Neural cell (in vitro differentiated cells): ENCODE measurements at regions not wholly inside any gene's neighbourhood (a gene's known extent, or its start where the extent isn't known, plus 50 kb on each side); places are given as distances from the start of the nearest gene placed in this dataset.

ENCODE experiments used
- EZH2 ChIP-seq: fragments of 200-600, 300-800 bp; shearing (Covaris generic), sonication (generic); IDR thresholded peaks from 2 replicates; pipeline ENCODE4 v1.6.1; 2014; ENCODE audit warnings: antibody characterized with exemption, low read length, borderline replicate concordance, mild to moderate bottlenecking; ENCODE audit not compliant: insufficient read depth, poor library complexity, severe bottlenecking
- MXI1 ChIP-seq: fragments of 450-650 bp; conservative IDR thresholded peaks from 2 replicates; pipeline ENCODE4 v1.6.1; 2014; ENCODE audit warnings: antibody characterized with exemption, mild to moderate bottlenecking; ENCODE audit not compliant: poor library complexity, severe bottlenecking
- POLR2AphosphoS5 ChIP-seq: IDR thresholded peaks from 2 replicates; pipeline ENCODE4 v1.6.1; 2012
- TAF1 ChIP-seq: IDR thresholded peaks from 2 replicates; pipeline ENCODE4 v1.6.1; 2012; ENCODE audit warnings: low read depth
- TF ChIP-seq, protein P1 (sequence below): fragments of 450-650 bp; IDR thresholded peaks from 2 replicates; pipeline ENCODE4 v1.5.1; 2014; ENCODE audit warnings: antibody characterized with exemption, mild to moderate bottlenecking, moderate library complexity; ENCODE audit not compliant: poor library complexity, severe bottlenecking

DNA sequence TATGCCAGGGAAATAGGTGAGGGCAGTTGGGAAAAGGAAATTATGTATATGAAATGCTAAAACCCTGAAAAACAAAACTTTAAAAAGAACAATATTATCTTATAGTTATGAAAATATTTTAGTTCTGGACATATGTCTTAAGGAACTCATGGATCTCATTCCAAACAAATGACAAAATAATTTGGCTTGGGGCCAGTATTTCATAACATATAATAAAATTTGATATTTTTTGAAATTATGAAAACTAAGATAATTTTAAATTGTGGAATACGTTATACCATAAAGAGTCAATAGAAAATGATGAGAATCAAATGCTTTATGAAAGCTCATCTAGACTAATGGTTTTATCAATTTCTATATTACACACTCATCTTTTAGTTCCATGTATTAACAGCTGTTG is 173.8 kb upstream of the DCN start:
- TF ChIP-seq, protein P1, sequence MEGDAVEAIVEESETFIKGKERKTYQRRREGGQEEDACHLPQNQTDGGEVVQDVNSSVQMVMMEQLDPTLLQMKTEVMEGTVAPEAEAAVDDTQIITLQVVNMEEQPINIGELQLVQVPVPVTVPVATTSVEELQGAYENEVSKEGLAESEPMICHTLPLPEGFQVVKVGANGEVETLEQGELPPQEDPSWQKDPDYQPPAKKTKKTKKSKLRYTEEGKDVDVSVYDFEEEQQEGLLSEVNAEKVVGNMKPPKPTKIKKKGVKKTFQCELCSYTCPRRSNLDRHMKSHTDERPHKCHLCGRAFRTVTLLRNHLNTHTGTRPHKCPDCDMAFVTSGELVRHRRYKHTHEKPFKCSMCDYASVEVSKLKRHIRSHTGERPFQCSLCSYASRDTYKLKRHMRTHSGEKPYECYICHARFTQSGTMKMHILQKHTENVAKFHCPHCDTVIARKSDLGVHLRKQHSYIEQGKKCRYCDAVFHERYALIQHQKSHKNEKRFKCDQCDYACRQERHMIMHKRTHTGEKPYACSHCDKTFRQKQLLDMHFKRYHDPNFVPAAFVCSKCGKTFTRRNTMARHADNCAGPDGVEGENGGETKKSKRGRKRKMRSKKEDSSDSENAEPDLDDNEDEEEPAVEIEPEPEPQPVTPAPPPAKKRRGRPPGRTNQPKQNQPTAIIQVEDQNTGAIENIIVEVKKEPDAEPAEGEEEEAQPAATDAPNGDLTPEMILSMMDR = no peak
- TF ChIP-seq TAF1 (no peak), MXI1 (no peak), POLR2AphosphoS5 (no peak), EZH2 (no peak)
